Upper lobe of right lung (tissue), 1 donor: ENCODE measurements at regions not wholly inside any gene's neighbourhood (a gene's known extent, or its start where the extent isn't known, plus 50 kb on each side); places are given as distances from the start of the nearest gene placed in this dataset.
"Not testable (repeated sequence)": the region's sequence is repeated elsewhere in the genome, so short reads cannot be mapped to it uniquely, and the experiment has no call there.

Experiments used
- ATAC-seq: fragments of 200-7000 bp; cut with Tn5 transposase; one replicate; pipeline ENCODE4 v1.9.1; 2020; ENCODE audit warnings: mild to moderate bottlenecking, moderate library complexity
- DNase-seq: peaks from one replicate; pipeline ENCODE4 v3.0.0-alpha.2; 2020
- H3K27ac ChIP-seq: fragments of 200-600 bp; one replicate; pipeline ENCODE4 v1.8.0; 2022
- H3K27me3 ChIP-seq: fragments of 200-600 bp; one replicate; pipeline ENCODE4 v1.8.0; 2022; ENCODE audit warnings: mild to moderate bottlenecking
- H3K36me3 ChIP-seq: fragments of 200-600 bp; one replicate; pipeline ENCODE4 v1.8.0; 2022
- H3K4me1 ChIP-seq: fragments of 200-600 bp; one replicate; pipeline ENCODE4 v1.8.0; 2022
- H3K4me3 ChIP-seq: fragments of 200-600 bp; one replicate; pipeline ENCODE4 v1.8.0; 2022; ENCODE audit warnings: mild to moderate bottlenecking
- H3K9me3 ChIP-seq: fragments of 200-600 bp; one replicate; pipeline ENCODE4 v1.8.0; 2022
- CTCF ChIP-seq: fragments of 200-600 bp; IDR thresholded peaks from one replicate; pipeline ENCODE4 v1.8.0; 2022; ENCODE audit warnings: antibody characterized with exemption
- intact Hi-C: fragments of 100-400 bp; cut with DNase I; formaldehyde crosslinking; loops from one replicate; pipeline ENCODE4 v1.11.0; 2022
- donor health status: DM: no; HTN: yes; CAD: no; lungs with severe emphysema.

- no peaks in the 10 kb centered on the region for H3K27me3 ChIP-seq
- intact Hi-C loops: no loop called here
- peaks cover 20% of the 10 kb centered on the region for H3K4me1 ChIP-seq
- no peak for DNase-seq
- H3K4me3 ChIP-seq: no peak overlapping the region
- H3K36me3 ChIP-seq: no peaks in the 10 kb centered on the region
- TF ChIP-seq CTCF: no peak
- no peaks in the 10 kb centered on the region for H3K9me3 ChIP-seq
- peak; percentile 61 for ATAC-seq
- H3K27ac ChIP-seq: peak overlapping the region; percentile 65
Measured at GRCh38 chr1:232705815-232706575, 76.1 kb upstream of the SIPA1L2 start.

- Histone ChIP-seq H3K4me3 (no peak overlapping the region), H3K4me1 (peaks cover 20% of the 10 kb centered on the region), H3K27me3 (no peaks in the 10 kb centered on the region), H3K9me3 (no peaks in the 10 kb centered on the region), H3K36me3 (no peaks in the 10 kb centered on the region), H3K27ac (no peak overlapping the region)
- no peak for DNase-seq
- ATAC-seq: no peak
- no peak for TF ChIP-seq CTCF
- intact Hi-C loops: no loop called here
Measured at GRCh38 chr1:232707142-232707541, 77.2 kb upstream of the SIPA1L2 start.

- H3K9me3 ChIP-seq: no peaks in the 10 kb centered on the region
- no peak for TF ChIP-seq CTCF
- H3K4me1 ChIP-seq: peaks cover 14% of the 10 kb centered on the region
- ATAC-seq: no peak
- no peak for DNase-seq
- no peaks in the 10 kb centered on the region for H3K27me3 ChIP-seq
- intact Hi-C loops: no loop called here
- no peak overlapping the region for H3K4me3 ChIP-seq
- no peaks in the 10 kb centered on the region for H3K36me3 ChIP-seq
- no peak overlapping the region for H3K27ac ChIP-seq
Measured at GRCh38 chr1:232709386-232709785, 79.5 kb upstream of the SIPA1L2 start.

- H3K27ac ChIP-seq: no peak overlapping the region
- H3K36me3 ChIP-seq: no peaks in the 10 kb centered on the region
- no peaks in the 10 kb centered on the region for H3K27me3 ChIP-seq
- DNase-seq (no peak), ATAC-seq (no peak)
- H3K4me1 ChIP-seq: no peaks in the 10 kb centered on the region
- intact Hi-C loops: no loop called here
- TF ChIP-seq CTCF: no peak
- H3K9me3 ChIP-seq: no peaks in the 10 kb centered on the region
- no peak overlapping the region for H3K4me3 ChIP-seq
Measured at GRCh38 chr1:232711996-232712395, 82.1 kb upstream of the SIPA1L2 start.

GRCh38 chr1:232713785-232714184 lies 83.9 kb upstream of the SIPA1L2 start:
- Histone ChIP-seq H3K9me3 (no peaks in the 10 kb centered on the region), H3K27ac (no peak overlapping the region), H3K36me3 (no peaks in the 10 kb centered on the region), H3K4me1 (no peaks in the 10 kb centered on the region), H3K27me3 (no peaks in the 10 kb centered on the region), H3K4me3 (no peak overlapping the region)
- intact Hi-C loops: no loop called here
- no peak for TF ChIP-seq CTCF
- ATAC-seq (no peak), DNase-seq (no peak)

GRCh38 chr1:232715154-232715553 lies 85.2 kb upstream of the SIPA1L2 start:
- DNase-seq (no peak), ATAC-seq (no peak)
- Histone ChIP-seq H3K27me3 (no peaks in the 10 kb centered on the region), H3K27ac (no peak overlapping the region), H3K4me3 (no peak overlapping the region), H3K4me1 (no peaks in the 10 kb centered on the region), H3K36me3 (no peaks in the 10 kb centered on the region), H3K9me3 (no peaks in the 10 kb centered on the region)
- TF ChIP-seq CTCF: no peak
- intact Hi-C loops: no loop called here

DNA sequence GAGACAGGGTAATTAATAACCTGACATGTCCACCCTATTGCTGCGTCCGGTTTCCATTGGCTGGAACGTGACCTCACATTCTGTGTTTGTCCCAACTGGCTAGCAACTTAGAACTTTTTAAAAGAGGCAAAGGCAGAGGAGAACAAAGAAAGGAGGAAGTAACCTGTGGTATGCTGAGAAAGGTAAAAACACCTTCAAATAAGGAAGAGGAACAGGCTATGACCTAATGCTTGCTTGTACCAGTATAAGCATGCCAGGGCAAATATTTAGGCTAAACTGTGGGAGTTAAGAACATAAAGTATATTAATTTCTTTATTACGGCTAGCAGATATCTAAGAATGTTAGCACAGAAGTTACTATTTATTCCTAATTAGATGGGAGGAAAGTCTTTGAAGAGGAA lies 87.3 kb upstream of the MAP10 start:
- H3K4me1 ChIP-seq, ATAC-seq, H3K27ac ChIP-seq, H3K4me3 ChIP-seq, intact Hi-C loops, H3K27me3 ChIP-seq, DNase-seq, H3K9me3 ChIP-seq, H3K36me3 ChIP-seq: not testable (repeated sequence)
